ENCODE measurements at regions not wholly inside any gene's neighbourhood (a gene's known extent, or its start where the extent isn't known, plus 50 kb on each side); places are given as distances from the start of the nearest gene placed in this dataset.

DNA sequence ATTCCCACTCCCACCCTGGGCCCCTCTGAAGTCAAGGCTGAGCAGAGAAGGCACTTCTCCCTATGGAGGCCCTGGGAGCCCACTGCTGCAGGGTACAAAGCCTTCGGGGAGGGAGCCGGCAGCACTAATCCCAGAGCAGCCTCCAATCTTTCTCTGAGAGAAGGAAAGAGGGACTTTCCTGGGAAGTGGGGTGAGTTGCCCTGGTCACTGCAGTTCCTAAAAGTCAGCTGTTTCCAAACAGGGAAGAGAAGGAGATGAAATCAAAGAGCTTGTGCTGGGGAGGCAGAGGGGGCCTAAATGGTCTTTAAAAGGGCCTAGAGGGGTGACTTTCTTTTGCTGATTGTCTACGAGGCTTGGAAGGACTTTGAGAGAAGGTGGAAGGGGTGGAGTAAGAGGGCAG is 264.7 kb downstream of the TNS1 start:
- 91% methylated on average over 1 of the region's 3 CpGs for WGBS (ENCODE audit: insufficient coverage)
- no peaks in the 10 kb centered on the region for H3K79me2 ChIP-seq (ENCODE audit: insufficient read depth, low read length)
- intact Hi-C loops (cut with micrococcal nuclease): no loop called here
- no peaks in the 10 kb centered on the region for H3K36me3 ChIP-seq (replicated peaks in 1 of 2; ENCODE audit: control insufficient read depth in 1 of 2, insufficient read depth in 2 of 2, low read length in 2 of 2)
- no peak overlapping the region for H3K9ac ChIP-seq (ENCODE audit: insufficient read depth, low read length, poor library complexity, severe bottlenecking)
- no peak overlapping the region for H2AFZ ChIP-seq (ENCODE audit: insufficient read depth, low read depth, low read length, poor library complexity, severe bottlenecking)
- Mint-ChIP-seq H3K36me3 (no peaks in the 10 kb centered on the region), H3K4me1 (peaks cover 12% of the 10 kb centered on the region), H3K27me3 (ENCODE audit: low read depth in 3 of 3) (peaks cover 0 to 13% (median 6%) of the 10 kb centered on the region in 3 donors), H3K4me3 (no peak overlapping the region), H3K9me3 (peaks cover 0 to 2% (median 0%) of the 10 kb centered on the region in 7 donors), H3K27ac (no peak overlapping the region)
- no peaks in the 10 kb centered on the region for H3K27me3 ChIP-seq (ENCODE audit: control insufficient read depth in 2 of 2, insufficient read depth in 2 of 2, low read length in 2 of 2)
- peaks cover 6 to 7% of the 10 kb centered on the region in 2 donors for H3K4me1 ChIP-seq (ENCODE audit: control insufficient read depth in 1 of 2, insufficient read depth in 2 of 2, low read length in 2 of 2)
- H3K27ac ChIP-seq (ENCODE audit: low read depth in 1 of 2, low read length in 2 of 2): no peak overlapping the region
- no peak for DNase-seq
- TF ChIP-seq CTCF (IDR thresholded peaks at IDR 0.05): no peak
- H3K4me2 ChIP-seq (replicated peaks; ENCODE audit: extremely low read depth, low read length, poor library complexity, severe bottlenecking): no peak overlapping the region
- H4K20me1 ChIP-seq (ENCODE audit: insufficient read depth, low read length): no peaks in the 10 kb centered on the region
- H3K9me3 ChIP-seq (replicated peaks in 1 of 2; ENCODE audit: control insufficient read depth in 1 of 2, insufficient read depth in 1 of 2, low read length in 2 of 2): no peaks in the 10 kb centered on the region
- no peak overlapping the region for H3K4me3 ChIP-seq (replicated peaks in 1 of 3; ENCODE audit: low read depth in 2 of 3, low read length in 3 of 3)

GRCh38 chr2:217736776-217737550 is 265.8 kb downstream of the TNS1 start:
- Histone ChIP-seq H3K4me2 (replicated peaks; ENCODE audit: extremely low read depth, low read length, poor library complexity, severe bottlenecking) (no peak overlapping the region), H3K79me2 (ENCODE audit: insufficient read depth, low read length) (no peaks in the 10 kb centered on the region), H3K4me1 (ENCODE audit: control insufficient read depth in 1 of 2, insufficient read depth in 2 of 2, low read length in 2 of 2) (no peaks in the 10 kb centered on the region), H3K9me3 (replicated peaks in 1 of 2; ENCODE audit: control insufficient read depth in 1 of 2, insufficient read depth in 1 of 2, low read length in 2 of 2) (no peaks in the 10 kb centered on the region), H2AFZ (ENCODE audit: insufficient read depth, low read depth, low read length, poor library complexity, severe bottlenecking) (no peak overlapping the region), H3K27ac (ENCODE audit: low read depth in 1 of 2, low read length in 2 of 2) (no peak overlapping the region), H4K20me1 (ENCODE audit: insufficient read depth, low read length) (no peaks in the 10 kb centered on the region), H3K36me3 (replicated peaks in 1 of 2; ENCODE audit: control insufficient read depth in 1 of 2, insufficient read depth in 2 of 2, low read length in 2 of 2) (no peaks in the 10 kb centered on the region), H3K9ac (ENCODE audit: insufficient read depth, low read length, poor library complexity, severe bottlenecking) (no peak overlapping the region), H3K27me3 (ENCODE audit: control insufficient read depth in 2 of 2, insufficient read depth in 2 of 2, low read length in 2 of 2) (peaks cover 4 to 5% of the 10 kb centered on the region in 2 donors), H3K4me3 (replicated peaks in 1 of 3; ENCODE audit: low read depth in 2 of 3, low read length in 3 of 3) (no peak overlapping the region)
- peaks cover 0 to 13% (median 8%) of the 10 kb centered on the region in 3 donors for H3K27me3 Mint-ChIP-seq (ENCODE audit: low read depth in 3 of 3)
- peaks cover 3% of the 10 kb centered on the region for H3K4me1 Mint-ChIP-seq
- no peaks in the 10 kb centered on the region for H3K36me3 Mint-ChIP-seq
- DNase-seq: no peak
- H3K27ac Mint-ChIP-seq: no peak overlapping the region
- H3K4me3 Mint-ChIP-seq: no peak overlapping the region
- H3K9me3 Mint-ChIP-seq: peaks cover 0 to 2% (median 0%) of the 10 kb centered on the region in 7 donors
- no peak for TF ChIP-seq CTCF (IDR thresholded peaks at IDR 0.05)
- intact Hi-C loops (cut with micrococcal nuclease): no loop called here
- WGBS (ENCODE audit: insufficient coverage): 96% methylated on average over 2 of the region's 3 CpGs

All from CD14-positive monocyte (primary cell).